GM18498 (cell line): ENCODE measurements at regions not wholly inside any gene's neighbourhood (a gene's known extent, or its start where the extent isn't known, plus 50 kb on each side); places are given as distances from the start of the nearest gene placed in this dataset.

Source experiments
- ATAC-seq: cut with Tn5 transposase; IDR thresholded peaks from one replicate; pipeline ENCODE4 v1.9.1; 2021; ENCODE audit warnings: mild to moderate bottlenecking, moderate library complexity; ENCODE audit not compliant: unreplicated experiment

- ATAC-seq, result no peak
Observed at GRCh38 chr13:91168386-91168711, 179.1 kb upstream of the MIR17HG start.

- ATAC-seq, result no peak
Observed at GRCh38 chr13:91169321-91170050, 178.0 kb upstream of the MIR17HG start.

- no peak for ATAC-seq
Observed at GRCh38 chr13:91172160-91172559, 175.3 kb upstream of the MIR17HG start.

GRCh38 chr13:91174886-91175501, 172.5 kb upstream of the MIR17HG start:
- ATAC-seq, result no peak

- no peak for ATAC-seq
Observed at GRCh38 chr13:91178099-91178498, 169.4 kb upstream of the MIR17HG start.

- ATAC-seq, result no peak
Observed at GRCh38 chr13:91181892-91182291, 165.6 kb upstream of the MIR17HG start.

GRCh38 chr13:91184244-91184926, 163.1 kb upstream of the MIR17HG start:
- ATAC-seq, result no peak

GRCh38 chr13:91185294-91185863, 162.1 kb upstream of the MIR17HG start:
- no peak for ATAC-seq

- ATAC-seq, result no peak
Observed at GRCh38 chr13:91187522-91187921, 160.0 kb upstream of the MIR17HG start.

- ATAC-seq, result no peak
Observed at GRCh38 chr13:91189506-91189905, 158.0 kb upstream of the MIR17HG start.

- ATAC-seq, result no peak
Observed at GRCh38 chr13:91193358-91193757, 154.1 kb upstream of the MIR17HG start.

- no peak for ATAC-seq
Observed at GRCh38 chr13:91195789-91196188, 151.7 kb upstream of the MIR17HG start.

- no peak for ATAC-seq
Observed at GRCh38 chr13:91196958-91197357, 150.5 kb upstream of the MIR17HG start.

- ATAC-seq, result no peak
Observed at GRCh38 chr13:91199866-91200265, 147.6 kb upstream of the MIR17HG start.

- ATAC-seq, result no peak
Observed at GRCh38 chr13:91200486-91200885, 147.0 kb upstream of the MIR17HG start.

- ATAC-seq, result no peak
Observed at GRCh38 chr13:91203430-91203829, 144.1 kb upstream of the MIR17HG start.

- no peak for ATAC-seq
Observed at GRCh38 chr13:91207261-91207660, 140.2 kb upstream of the MIR17HG start.

GRCh38 chr13:91211510-91211909, 136.0 kb upstream of the MIR17HG start:
- ATAC-seq, result no peak

GRCh38 chr13:91212231-91212630, 135.3 kb upstream of the MIR17HG start:
- ATAC-seq, result no peak

GRCh38 chr13:91214031-91214430, 133.5 kb upstream of the MIR17HG start:
- ATAC-seq, result no peak

- no peak for ATAC-seq
Observed at GRCh38 chr13:91216928-91217700, 130.4 kb upstream of the MIR17HG start.
